ENCODE measurements at regions not wholly inside any gene's neighbourhood (a gene's known extent, or its start where the extent isn't known, plus 50 kb on each side); places are given as distances from the start of the nearest gene placed in this dataset.
"Not testable (repeated sequence)": the region's sequence is repeated elsewhere in the genome, so short reads cannot be mapped to it uniquely, and the experiment has no call there.

- no peak for TF ChIP-seq CTCF (IDR thresholded peaks at IDR 0.05)
- Mint-ChIP-seq H3K27ac (no peak overlapping the region), H3K4me3 (no peak overlapping the region), H3K9me3 (no peaks in the 10 kb centered on the region), H3K27me3 (ENCODE audit: insufficient read depth) (no peaks in the 10 kb centered on the region; the same call in 1 of the 2 replicates), H3K36me3 (ENCODE audit: low read depth) (peaks cover 12% of the 10 kb centered on the region), H3K4me1 (ENCODE audit: low read depth) (peaks cover 17% of the 10 kb centered on the region)
- no peak for DNase-seq
These were observed 56.2 kb upstream of the MORC3 start for GRCh38 chr21:36263797-36264196.

- H3K4me1 Mint-ChIP-seq (ENCODE audit: low read depth) = peaks cover 6% of the 10 kb centered on the region
- DNase-seq = no peak
- H3K4me3 Mint-ChIP-seq = no peak overlapping the region
- H3K27ac Mint-ChIP-seq = no peak overlapping the region
- H3K9me3 Mint-ChIP-seq = no peaks in the 10 kb centered on the region
- H3K27me3 Mint-ChIP-seq (ENCODE audit: insufficient read depth) = no peaks in the 10 kb centered on the region
- no peak for TF ChIP-seq CTCF (IDR thresholded peaks at IDR 0.05)
- peaks cover 12% of the 10 kb centered on the region for H3K36me3 Mint-ChIP-seq (ENCODE audit: low read depth)
These were observed 54.6 kb upstream of the MORC3 start for GRCh38 chr21:36265431-36265830.

GRCh38 chr21:36267828-36268227 is 52.2 kb upstream of the MORC3 start:
- H3K36me3 Mint-ChIP-seq (ENCODE audit: low read depth) = peaks cover 17% of the 10 kb centered on the region
- H3K27me3 Mint-ChIP-seq (ENCODE audit: insufficient read depth); H3K27ac Mint-ChIP-seq; H3K9me3 Mint-ChIP-seq; H3K4me1 Mint-ChIP-seq (ENCODE audit: low read depth); H3K4me3 Mint-ChIP-seq; DNase-seq: not testable (repeated sequence)

GRCh38 chr21:36268264-36268663 is 51.7 kb upstream of the MORC3 start:
- H3K27me3 Mint-ChIP-seq (ENCODE audit: insufficient read depth); H3K4me3 Mint-ChIP-seq; H3K4me1 Mint-ChIP-seq (ENCODE audit: low read depth); H3K9me3 Mint-ChIP-seq; H3K27ac Mint-ChIP-seq; DNase-seq: not testable (repeated sequence)
- peaks cover 17% of the 10 kb centered on the region for H3K36me3 Mint-ChIP-seq (ENCODE audit: low read depth)
